Activated B cell treated with CpG ODN at 0.5 μM for 24 hours (primary cell): ENCODE measurements at regions not wholly inside any gene's neighbourhood (a gene's known extent, or its start where the extent isn't known, plus 50 kb on each side); places are given as distances from the start of the nearest gene placed in this dataset.
"Not testable (repeated sequence)": the region's sequence is repeated elsewhere in the genome, so short reads cannot be mapped to it uniquely, and the experiment has no call there.

Experiments used
- ATAC-seq: fragments of 200-7000 bp; cut with Tn5 transposase; one replicate; pipeline ENCODE4 v1.10.0; 2021; ENCODE audit warnings: low read depth, mild to moderate bottlenecking, moderate library complexity
- CTCF ChIA-PET: fragments of 350-600 bp; sonication (Branson Sonifier 250); formaldehyde crosslinking; loops from one replicate; lab custom pipeline; 2021; ENCODE audit warnings: antibody characterized with exemption; lab: Charles Lee
- POLR2A ChIA-PET: fragments of 350-600 bp; sonication (Branson Sonifier 250); formaldehyde crosslinking; loops from one replicate; lab custom pipeline; 2021; ENCODE audit warnings: antibody characterized with exemption; lab: Charles Lee
- DNase-seq: peaks from one replicate; pipeline ENCODE4 v3.0.0; 2022
- H3K27ac Mint-ChIP-seq: one replicate; pipeline ENCODE4 v1.8.0; 2020; ENCODE audit warnings: mixed read lengths
- H3K27me3 Mint-ChIP-seq: one replicate; pipeline ENCODE4 v1.8.0; 2021; ENCODE audit warnings: mixed read lengths
- H3K36me3 Mint-ChIP-seq: one replicate; pipeline ENCODE4 v1.8.0; 2021; ENCODE audit warnings: low read depth, mixed read lengths
- H3K4me1 Mint-ChIP-seq: one replicate; pipeline ENCODE4 v1.8.0; 2021; ENCODE audit warnings: mixed read lengths
- H3K4me3 Mint-ChIP-seq: one replicate; pipeline ENCODE4 v1.8.0; 2020; ENCODE audit warnings: mild to moderate bottlenecking, mixed read lengths
- H3K9me3 Mint-ChIP-seq: one replicate; pipeline ENCODE4 v1.8.0; 2020; ENCODE audit warnings: mixed read lengths
- intact Hi-C: fragments of 100-400 bp; cut with micrococcal nuclease; formaldehyde crosslinking; loops from one replicate; pipeline ENCODE4 v1.15.1; 2024
- TF ChIP-seq, protein P1 (sequence below): fragments of 200-600 bp; IDR thresholded peaks from one replicate; pipeline ENCODE4 v1.8.0; 2022; ENCODE audit warnings: antibody characterized with exemption, mild to moderate bottlenecking

DNA sequence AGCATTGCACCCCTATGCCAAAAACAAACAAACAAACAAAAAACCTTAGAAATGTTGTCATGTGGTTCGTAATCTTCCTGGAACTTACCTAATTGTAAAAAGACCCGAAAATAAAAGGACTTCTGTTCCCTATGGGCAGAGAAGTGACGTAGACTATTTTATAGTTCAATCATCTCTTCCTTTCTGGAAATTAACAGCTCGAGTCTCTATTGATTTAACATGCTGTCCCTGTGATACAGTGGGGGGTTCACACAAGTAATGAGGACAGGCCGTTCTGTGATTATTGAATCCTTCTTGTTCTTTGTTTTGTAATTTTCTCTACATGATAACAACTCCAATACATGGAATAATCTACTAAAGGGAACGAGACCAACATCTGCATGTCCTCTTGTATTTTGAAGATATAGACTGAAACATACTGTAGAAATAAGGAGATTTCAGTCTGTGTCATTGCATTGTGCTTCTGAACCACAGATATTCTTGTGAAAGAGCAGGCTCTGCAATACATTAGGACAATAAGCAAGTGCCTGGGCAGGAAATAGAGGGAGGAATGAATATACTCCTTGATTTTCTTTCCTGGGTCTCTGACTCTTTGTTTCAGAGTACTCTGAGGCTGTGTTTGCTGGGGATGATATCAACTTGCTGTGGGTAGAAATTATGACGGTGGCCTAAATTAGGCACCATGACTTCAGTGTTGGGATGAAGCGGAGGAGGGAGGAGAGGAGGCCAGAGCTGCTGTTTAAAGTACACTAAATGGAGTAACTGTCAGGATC is 65.7 kb upstream of the PPM1B start:
- H3K4me3 Mint-ChIP-seq, result no peak overlapping the region
- H3K27me3 Mint-ChIP-seq, result no peaks in the 10 kb centered on the region
- ATAC-seq, result no peak
- no peak for DNase-seq
- H3K36me3 Mint-ChIP-seq, result no peaks in the 10 kb centered on the region
- intact Hi-C loops, result no loop called here
- ChIA-PET POLR2A (no interaction called here), CTCF (no interaction called here)
- H3K9me3 Mint-ChIP-seq, result no peaks in the 10 kb centered on the region
- TF ChIP-seq, protein P1, sequence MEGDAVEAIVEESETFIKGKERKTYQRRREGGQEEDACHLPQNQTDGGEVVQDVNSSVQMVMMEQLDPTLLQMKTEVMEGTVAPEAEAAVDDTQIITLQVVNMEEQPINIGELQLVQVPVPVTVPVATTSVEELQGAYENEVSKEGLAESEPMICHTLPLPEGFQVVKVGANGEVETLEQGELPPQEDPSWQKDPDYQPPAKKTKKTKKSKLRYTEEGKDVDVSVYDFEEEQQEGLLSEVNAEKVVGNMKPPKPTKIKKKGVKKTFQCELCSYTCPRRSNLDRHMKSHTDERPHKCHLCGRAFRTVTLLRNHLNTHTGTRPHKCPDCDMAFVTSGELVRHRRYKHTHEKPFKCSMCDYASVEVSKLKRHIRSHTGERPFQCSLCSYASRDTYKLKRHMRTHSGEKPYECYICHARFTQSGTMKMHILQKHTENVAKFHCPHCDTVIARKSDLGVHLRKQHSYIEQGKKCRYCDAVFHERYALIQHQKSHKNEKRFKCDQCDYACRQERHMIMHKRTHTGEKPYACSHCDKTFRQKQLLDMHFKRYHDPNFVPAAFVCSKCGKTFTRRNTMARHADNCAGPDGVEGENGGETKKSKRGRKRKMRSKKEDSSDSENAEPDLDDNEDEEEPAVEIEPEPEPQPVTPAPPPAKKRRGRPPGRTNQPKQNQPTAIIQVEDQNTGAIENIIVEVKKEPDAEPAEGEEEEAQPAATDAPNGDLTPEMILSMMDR, result no peak
- no peak overlapping the region for H3K27ac Mint-ChIP-seq
- H3K4me1 Mint-ChIP-seq, result peaks cover 15% of the 10 kb centered on the region

GRCh38 chr2:44103639-44104038 is 65.0 kb upstream of the PPM1B start:
- Mint-ChIP-seq H3K4me1 (peaks cover 14% of the 10 kb centered on the region), H3K27ac (no peak overlapping the region), H3K4me3 (no peak overlapping the region), H3K36me3 (no peaks in the 10 kb centered on the region), H3K27me3 (no peaks in the 10 kb centered on the region), H3K9me3 (no peaks in the 10 kb centered on the region)
- no peak for DNase-seq
- ChIA-PET POLR2A (no interaction called here), CTCF (no interaction called here)
- TF ChIP-seq, protein P1, result no peak
- intact Hi-C loops, result no loop called here
- ATAC-seq, result no peak

DNA sequence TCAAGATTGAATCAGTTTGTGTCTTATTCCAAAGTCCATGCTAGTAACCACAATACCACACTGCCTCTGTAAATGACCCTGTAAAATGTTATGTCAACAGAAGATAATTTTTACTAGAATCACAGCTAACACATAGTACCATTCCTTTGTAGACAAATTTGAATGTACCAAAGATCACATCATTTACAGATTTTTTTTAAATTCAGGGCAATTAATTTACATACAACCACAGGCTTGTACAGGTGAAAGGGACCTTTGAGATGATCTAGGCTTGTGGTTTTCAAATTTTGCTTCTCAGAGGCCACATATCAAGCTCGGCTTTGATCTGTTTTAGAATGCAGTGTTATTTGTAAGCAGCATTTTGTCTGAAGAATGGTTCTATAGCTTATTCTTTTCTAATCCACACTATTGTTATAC is 63.8 kb upstream of the PPM1B start:
- ATAC-seq, result no peak
- H3K27me3 Mint-ChIP-seq, result no peaks in the 10 kb centered on the region
- intact Hi-C loops, result no loop called here
- no peak for DNase-seq
- H3K36me3 Mint-ChIP-seq, result no peaks in the 10 kb centered on the region
- peaks cover 14% of the 10 kb centered on the region for H3K4me1 Mint-ChIP-seq
- H3K9me3 Mint-ChIP-seq, result no peaks in the 10 kb centered on the region
- POLR2A ChIA-PET, result no interaction called here
- TF ChIP-seq, protein P1, result no peak
- CTCF ChIA-PET, result no interaction called here
- H3K27ac Mint-ChIP-seq, result no peak overlapping the region
- no peak overlapping the region for H3K4me3 Mint-ChIP-seq

- H3K27ac Mint-ChIP-seq, DNase-seq, H3K9me3 Mint-ChIP-seq, intact Hi-C loops, H3K27me3 Mint-ChIP-seq, H3K4me3 Mint-ChIP-seq, ATAC-seq, H3K36me3 Mint-ChIP-seq, POLR2A ChIA-PET: not testable (repeated sequence)
- peaks cover 11% of the 10 kb centered on the region for H3K4me1 Mint-ChIP-seq
- CTCF ChIA-PET, result interaction anchor here (1.5 kb wide), 1 partner anchor 63 kb away, joined by 3 read pairs; no protein-coding TSS in a partner anchor
Measured at GRCh38 chr2:44106509-44106908, 62.2 kb upstream of the PPM1B start.

- no peak for ATAC-seq
- no peak overlapping the region for H3K4me3 Mint-ChIP-seq
- no peaks in the 10 kb centered on the region for H3K27me3 Mint-ChIP-seq
- DNase-seq, result no peak
- TF ChIP-seq, protein P1, result no peak
- no peaks in the 10 kb centered on the region for H3K9me3 Mint-ChIP-seq
- no peaks in the 10 kb centered on the region for H3K36me3 Mint-ChIP-seq
- ChIA-PET POLR2A (no interaction called here), CTCF (interaction anchor here (1.5 kb wide), 1 partner anchor 63 kb away, joined by 3 read pairs; no protein-coding TSS in a partner anchor)
- H3K27ac Mint-ChIP-seq, result no peak overlapping the region
- intact Hi-C loops, result no loop called here
- H3K4me1 Mint-ChIP-seq, result peaks cover 11% of the 10 kb centered on the region
Measured at GRCh38 chr2:44107086-44107740, 61.5 kb upstream of the PPM1B start.
